ENCODE measurements at regions not wholly inside any gene's neighbourhood (a gene's known extent, or its start where the extent isn't known, plus 50 kb on each side); places are given as distances from the start of the nearest gene placed in this dataset.
"Not testable (repeated sequence)": the region's sequence is repeated elsewhere in the genome, so short reads cannot be mapped to it uniquely, and the experiment has no call there.

DNA sequence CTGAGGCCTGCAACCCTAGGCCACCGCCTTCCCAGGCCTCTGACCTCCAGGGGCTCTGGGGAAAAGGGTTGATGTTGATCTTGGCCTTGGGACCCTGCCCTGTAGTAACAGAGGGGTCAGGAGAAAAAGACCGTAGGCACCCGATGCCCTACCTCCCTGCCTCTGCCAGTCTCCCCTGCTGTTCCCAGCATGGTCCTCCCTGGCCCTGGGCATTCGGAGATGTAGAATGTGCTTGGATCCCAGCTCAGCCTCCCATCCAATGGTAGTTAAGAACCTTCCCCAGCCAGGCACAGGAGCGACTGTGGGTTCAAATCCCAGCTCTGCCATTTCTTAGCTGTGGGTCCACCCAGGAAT, 72.0 kb upstream of the TARDBP start:
- no peak for DNase-seq (ENCODE audit: low read depth in 2 of 2)

DNA sequence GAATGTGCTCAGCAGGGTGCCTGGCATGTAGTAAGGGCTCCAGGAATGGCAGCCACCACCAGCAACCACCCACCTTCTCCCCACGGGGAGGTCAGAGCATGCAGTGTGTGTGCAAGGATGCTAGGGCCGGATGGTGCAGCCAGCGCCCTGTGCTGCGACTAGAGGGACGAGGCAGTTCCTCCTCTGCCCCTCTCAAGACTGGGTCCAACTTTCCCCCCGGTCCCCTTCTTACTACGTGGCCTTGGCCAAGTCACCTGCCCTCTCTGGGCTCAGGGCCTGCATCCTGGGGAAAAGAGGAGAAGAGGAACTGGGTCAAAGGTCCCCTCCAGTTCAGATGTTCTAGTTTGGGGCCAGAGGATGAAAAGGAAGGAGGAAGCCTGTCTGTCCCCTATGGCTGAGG, 71.6 kb upstream of the TARDBP start:
- DNase-seq (ENCODE audit: low read depth in 2 of 2) = no peak

DNA sequence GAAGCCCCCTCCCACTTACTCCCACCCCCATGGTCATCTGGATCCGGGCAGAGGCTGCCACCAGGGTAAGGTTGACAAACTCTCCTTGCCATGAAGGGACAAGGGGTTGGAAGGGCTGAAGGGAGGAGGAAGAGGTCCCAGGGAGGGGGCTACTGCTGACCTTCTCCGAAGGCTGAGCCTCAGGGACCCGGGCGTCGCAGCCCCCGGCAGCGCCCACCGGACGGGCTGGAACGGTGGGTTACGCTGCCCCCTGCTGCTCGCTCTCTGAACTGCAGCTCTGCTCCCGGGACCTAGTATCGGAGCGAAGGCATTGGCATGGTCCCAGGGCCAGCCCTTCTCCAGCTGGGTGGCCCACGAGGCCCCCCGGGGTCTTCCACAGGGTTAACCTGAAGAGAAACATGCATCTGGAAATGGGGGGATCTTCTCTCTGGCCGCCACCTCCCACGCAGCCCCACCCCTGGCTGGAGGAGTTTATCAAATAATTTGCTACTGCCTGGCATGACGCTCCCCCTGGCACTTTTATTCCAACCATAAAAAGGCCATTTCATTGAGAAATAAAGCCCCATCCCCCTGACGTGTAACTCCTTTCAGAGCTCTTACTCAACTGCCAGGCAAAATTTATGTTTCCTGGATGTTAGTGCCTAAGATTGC, 70.4 kb upstream of the TARDBP start:
- peak; percentile 62 to 66 for DNase-seq (ENCODE audit: low read depth in 2 of 2)

DNA sequence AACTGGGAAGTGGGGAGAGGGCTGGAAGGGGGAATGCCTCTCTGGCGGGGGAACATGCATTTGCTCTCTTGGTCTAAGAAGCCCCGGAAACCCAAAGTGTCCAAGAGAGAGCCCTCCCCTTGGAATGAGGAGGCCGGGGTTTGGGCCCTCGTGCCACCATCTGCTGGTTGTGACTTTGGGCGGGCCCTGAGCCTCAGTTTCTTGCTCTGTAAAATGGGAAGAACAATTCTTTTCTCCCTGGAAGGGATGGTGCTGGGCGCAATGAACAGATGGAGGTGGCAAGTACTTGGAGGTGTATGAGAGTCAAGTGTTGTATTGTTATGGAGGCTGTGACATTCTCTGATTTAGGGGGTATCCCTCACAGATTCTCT, 69.9 kb upstream of the TARDBP start:
- no peak for DNase-seq (ENCODE audit: low read depth in 2 of 2)

DNA sequence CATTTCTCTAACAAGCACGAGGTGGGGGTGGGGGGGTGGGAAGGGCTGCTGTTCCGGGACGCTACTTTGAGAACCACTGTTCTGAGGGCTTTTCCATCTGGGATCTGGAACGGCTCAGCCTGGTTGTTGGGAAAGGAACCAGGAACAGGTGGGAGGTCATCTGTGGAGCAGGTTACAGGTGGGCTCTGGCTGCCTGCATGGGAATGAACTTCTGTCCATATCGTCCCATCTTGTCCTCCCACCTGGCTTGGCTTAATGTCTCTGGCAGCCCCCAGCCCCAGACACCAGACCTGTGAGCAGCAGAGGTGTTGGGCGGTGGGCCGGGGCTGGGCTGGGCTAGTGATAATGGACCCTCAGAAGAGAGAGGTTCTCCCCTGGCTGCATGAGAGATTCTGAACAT, 69.4 kb upstream of the TARDBP start:
- DNase-seq (ENCODE audit: low read depth in 2 of 2) = no peak

DNA sequence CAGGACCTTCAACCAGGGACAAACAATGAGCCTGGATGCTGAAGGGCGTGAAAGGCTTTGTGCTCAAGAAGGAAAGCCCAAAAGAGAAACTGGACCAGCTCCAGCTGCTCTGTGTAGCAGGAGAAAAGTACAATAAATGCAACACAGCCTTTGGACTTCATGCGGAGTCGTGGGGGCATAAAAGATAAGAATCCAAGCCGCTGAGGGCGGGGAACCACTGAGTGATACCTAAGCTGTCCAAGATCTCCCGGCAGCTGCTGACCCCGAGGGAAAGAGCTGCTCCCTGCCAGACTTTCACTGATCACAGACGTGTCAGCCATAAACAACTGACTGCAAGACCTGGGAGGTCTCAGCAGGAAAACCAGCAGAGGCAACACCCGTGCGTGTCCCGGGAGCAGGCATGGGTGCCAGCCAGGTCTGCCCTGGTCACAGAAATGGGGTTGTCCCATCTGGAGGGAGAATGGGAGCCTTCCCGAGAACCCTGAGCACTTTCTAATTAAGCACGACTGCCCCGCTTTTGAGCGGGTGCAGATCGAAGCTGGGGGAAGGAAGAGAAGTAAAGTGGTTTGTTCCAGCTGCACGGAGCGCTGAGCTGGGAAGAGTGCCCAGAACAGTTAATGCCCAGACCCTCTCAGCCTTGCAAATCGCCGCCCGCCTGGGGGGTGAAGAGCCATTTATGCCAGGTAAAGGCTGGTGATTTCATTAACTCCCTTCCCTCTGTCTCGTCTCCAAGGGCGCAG, 68.3 kb upstream of the TARDBP start:
- DNase-seq (ENCODE audit: low read depth in 2 of 2) = no peak

DNA sequence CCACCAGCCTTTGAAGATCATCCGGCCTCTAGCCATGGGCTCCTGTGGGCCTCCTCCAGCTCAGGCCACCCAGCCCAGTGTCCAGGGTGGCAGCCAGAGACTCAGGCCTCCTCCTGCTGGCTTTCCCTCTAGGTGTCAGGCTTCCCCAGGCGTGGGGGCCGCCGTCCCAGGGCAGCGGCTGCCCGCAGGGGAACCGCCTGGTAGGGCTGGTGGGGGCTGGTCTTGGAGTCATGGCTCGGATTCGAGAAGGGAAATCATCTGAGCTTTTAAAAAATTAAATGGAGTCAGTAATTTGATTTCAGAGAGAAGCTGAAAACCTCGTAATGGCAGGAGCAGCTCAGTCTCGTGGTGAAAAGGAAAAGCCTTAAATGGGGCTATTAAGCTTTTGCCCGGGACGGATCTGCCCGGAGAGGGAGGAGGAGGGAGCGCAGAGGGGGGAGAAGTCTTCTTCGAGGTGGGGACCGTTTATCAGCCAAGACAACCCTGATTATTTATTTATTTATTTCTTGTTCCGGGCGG, 66.4 kb upstream of the TARDBP start:
- no peak for DNase-seq (ENCODE audit: low read depth in 2 of 2)

DNA sequence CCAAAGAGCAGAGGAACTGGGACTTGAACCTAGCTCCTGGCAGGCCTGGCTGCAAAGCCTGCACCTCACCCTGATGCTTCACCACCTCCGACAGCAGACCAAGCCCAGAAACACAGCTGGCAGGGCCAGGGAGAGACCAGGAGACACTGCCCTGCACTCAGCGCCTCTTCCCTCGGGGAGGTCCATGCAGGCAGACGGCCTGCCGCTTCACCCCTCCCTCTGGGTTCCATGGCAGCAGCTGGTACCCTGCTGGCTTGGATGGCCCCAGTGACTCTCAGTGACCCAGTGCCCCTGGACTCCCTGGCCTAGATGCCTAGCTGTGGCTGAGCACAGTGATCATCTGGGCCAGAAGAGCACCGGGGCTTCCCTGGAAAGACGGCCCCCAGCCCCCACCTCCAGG, 65.3 kb upstream of the TARDBP start:
- DNase-seq (ENCODE audit: low read depth in 2 of 2) = no peak

DNA sequence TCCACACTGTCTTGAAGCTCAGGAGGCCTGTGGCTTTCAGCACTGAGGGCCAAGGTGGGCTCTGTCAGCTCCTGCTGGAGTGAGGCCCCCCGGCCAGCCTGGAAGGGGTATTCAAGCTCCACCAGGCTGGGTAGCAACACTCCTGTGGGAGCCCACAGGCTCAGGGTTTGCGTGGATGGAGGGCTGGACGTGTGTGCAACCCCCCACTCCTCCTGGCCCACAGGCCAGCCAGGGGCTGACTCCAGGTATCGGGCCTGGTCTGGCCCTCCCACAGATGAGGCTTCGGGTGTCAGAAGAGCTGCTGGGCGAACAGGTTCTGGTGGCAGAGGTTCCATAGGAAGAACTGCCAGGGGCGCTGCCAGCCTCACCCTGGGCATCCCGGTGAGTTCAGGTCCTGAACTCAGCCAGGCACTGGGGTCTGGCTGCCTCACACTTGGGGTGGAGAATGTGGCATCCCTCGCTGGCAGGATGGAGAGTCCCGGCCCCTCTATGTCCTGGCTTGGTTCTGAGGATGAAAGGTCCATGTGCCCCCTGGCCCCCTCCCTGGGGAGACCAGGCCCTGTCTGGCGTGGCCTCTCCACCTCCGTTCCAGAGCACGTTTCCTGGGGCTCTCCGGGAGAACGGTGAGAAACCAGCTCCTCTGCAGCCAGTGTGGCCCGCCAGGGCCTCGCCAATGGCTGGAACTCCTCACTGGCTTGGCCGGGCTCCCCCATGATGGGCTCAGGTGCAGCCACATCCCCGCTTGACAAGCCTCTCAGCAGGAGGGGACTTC, 64.6 kb upstream of the TARDBP start:
- no peak for DNase-seq (ENCODE audit: low read depth in 2 of 2)

DNA sequence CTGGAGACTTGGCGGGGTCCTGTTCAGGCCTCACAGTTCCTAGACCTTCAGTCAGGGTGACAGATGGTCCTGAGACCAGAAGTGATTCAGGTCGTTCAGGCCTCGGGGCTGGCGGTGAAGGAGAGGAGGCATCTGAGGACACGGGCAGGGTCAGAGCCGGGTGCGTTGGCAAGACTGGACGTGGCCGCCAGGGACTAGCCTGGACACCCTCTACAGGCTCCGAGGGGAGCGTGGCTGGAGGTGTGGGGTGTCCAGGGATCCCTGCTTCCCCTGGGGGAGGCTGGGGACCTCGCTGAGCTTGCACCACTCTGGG, 64.0 kb upstream of the TARDBP start:
- DNase-seq (ENCODE audit: low read depth in 2 of 2) = no peak

DNA sequence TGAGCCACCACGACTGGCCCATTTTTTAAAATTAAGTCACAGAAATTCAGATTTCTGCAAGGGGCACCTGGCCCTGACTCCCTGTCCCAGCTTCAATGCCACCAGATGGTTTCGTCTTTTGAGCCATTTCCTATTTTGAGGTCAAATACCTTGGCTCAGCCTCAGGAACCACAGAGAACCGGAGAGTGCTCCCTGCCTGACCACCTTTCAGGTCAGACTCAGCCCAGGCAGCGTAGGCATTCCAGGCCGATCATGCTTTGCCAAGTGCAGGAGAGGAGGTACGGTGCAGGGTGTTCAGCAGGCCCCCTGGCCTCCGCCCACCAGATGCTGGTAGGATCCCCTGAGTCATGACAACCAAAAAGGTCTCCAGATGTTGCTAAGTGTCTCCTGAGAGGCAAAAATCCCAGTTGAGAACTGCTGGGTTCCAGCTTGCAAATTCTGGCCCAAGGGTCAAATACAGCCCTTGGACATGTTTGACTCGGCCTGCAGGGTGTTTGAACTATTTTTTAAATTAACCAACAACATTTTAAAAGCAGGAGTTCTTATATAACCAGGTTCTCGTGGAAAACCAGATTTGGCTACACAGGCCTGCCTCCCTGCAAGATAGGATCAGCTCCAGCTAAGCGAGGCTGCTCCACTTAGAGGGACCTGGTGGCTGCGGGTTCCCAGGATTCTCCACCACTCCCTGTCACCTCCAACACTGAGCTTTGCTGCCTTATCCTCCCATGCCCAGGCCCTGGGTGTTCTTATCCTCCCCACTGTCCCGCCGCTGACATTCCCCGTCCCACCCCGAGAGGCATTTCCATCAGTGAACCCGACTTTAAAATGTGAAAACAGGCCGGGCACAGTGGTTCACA, 61.9 kb upstream of the TARDBP start:
- no peak for DNase-seq (ENCODE audit: low read depth in 2 of 2)

DNA sequence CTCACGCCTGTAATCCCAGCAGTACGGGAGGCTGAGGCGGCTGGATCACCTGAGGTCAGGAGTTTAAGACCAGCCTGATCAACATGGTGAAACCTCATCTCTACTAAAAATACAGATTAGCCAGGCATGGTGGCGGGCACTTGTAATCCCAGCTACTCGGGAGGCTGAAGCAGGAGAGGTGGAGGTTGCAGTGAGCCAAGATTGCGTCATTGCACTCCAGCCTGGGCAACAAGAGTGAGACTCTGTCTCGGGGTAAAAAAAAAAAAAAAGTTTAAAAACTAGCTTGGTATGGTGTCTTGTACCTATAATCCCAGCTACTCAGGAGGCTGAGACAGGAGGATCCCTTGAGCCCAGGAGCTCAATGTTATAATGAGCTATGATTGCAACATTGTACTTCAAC, 61.2 kb upstream of the TARDBP start:
- DNase-seq (ENCODE audit: low read depth in 2 of 2) = not testable (repeated sequence)

DNA sequence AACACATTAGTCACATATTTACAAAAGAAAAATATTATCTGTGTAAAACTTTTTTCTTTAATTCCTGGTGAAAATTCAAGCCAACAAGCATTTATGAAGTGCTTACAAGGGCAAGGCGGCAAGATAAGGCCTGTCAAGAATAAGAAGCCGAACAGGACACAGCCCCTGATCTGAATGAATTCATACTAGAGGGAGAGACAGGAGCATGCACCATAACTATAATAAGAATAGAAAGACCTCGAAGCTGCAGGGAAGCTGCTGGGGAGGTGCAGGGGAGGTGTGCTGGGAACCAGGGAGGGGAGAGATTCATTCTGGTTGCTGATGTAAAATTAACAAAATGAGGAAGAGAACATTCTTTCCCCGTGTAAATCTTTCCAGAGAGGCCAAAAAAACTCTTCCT, 60.5 kb upstream of the TARDBP start:
- no peak for DNase-seq (ENCODE audit: low read depth in 2 of 2)

DNA sequence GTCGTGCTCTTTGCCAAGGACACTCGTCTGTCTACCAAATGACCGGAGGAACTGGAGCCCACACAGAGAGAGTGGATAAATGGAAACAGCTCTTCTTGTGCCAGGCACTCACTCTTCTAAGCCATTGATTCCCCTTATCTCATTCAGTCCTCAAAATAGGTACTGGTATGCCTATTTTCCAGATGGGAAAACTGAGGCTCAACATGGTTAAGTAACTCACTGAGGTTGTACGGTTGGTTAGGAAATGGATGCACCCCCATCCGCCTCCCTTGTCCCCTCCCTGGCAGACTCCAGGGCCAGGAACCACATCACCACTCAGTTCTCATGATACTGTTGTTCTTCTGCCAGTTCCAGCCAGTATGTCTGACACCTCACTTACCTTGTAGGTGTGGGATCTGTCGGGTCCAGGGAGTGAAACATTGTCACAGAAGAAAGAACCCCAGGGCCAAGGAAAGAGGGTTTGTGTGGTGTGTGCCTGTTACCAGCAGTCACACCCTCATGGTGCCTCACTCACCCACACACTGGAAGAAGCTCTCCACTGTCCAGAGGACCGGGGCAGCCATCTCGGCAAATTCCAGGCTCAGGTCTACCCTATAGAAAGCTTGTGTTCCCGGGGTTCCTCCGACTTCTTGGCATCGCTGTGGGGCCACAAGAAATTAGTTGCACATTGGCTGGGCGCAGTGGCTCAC, 58.8 kb upstream of the TARDBP start:
- DNase-seq (ENCODE audit: low read depth in 2 of 2) = no peak

DNA sequence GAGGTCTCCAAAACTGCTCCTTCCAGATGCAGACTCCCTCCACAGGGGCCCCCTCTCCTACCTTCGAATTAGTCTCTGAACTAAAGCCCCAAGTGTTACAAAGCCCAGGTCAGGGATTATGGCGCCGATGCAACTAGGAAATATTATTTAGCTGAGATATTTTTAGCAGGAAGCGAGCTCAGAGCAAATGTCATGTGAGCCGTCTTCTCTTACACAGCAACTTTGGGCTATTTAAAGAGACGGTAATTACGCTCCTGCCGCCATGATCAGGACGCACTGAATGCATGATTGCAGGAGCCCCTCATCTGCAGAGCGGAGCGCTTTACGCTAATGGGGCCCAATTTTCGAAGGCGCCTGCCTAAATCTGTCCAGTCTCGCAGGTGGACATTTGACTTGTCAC, 55.3 kb upstream of the TARDBP start:
- DNase-seq (ENCODE audit: low read depth in 2 of 2) = no peak

DNA sequence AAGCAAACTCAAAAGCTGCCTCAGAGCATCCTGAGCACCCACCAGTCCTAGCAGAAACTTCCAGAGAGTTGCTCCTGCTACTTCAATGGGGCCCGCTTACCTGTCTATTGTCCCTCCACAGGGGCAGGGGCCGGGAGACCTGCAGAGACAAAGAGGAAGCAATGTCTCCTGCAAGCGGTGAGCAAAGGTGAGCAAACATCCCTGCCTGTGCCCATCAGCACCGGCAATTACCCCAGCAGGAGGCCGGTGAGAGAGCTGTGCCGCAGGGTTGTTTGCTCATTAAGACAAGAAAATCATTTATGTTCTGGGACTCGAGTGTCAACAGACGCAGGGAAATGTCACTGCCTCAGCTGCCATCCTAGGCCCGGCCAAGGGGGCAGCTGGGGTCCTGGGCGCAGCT, 53.8 kb upstream of the TARDBP start:
- no peak for DNase-seq (ENCODE audit: low read depth in 2 of 2)

DNA sequence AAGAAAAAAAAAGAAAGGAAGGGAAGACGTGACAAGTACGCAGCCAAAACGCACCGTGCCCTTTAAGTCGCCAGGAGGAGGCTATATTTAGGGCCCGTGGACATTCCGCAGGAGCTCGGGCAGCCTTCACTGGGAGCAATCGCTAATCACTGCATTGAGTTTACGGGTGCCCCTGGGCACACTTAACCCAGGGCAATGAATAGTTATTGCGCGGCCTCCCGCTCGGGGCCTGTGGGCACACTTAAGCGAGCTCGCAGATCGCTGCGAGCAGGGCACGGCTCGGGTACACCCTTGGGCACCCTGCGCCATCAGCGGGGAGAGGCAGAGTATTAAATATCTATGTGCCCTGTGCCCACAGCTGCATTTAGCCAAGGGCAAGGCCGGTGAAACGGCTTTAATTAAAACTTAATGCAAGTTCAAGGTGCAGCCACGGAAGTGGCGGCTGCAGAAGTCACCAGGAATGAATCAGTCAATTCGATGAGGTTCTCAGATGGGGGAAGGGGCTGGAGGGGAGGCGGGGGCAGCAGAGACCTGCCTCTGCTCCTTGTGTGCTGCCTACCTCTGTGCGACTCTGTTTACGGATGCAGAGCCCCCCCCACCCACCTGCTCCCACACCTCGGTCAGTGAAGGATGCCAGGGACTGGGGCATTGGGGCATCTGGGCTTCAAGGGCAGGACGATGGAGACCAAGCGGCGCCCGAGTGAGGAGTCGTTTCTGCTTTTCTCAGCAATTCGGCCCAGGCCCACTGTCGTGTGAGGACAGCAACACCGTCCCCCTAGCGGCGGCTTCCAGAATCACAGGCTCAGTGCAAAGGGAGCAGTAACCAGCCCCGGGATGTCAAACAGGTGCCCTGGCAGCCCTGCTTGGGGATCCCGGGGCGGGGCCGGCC, 51.8 kb upstream of the TARDBP start:
- DNase-seq (ENCODE audit: low read depth in 2 of 2) = peak; percentile 77 to 83

DNA sequence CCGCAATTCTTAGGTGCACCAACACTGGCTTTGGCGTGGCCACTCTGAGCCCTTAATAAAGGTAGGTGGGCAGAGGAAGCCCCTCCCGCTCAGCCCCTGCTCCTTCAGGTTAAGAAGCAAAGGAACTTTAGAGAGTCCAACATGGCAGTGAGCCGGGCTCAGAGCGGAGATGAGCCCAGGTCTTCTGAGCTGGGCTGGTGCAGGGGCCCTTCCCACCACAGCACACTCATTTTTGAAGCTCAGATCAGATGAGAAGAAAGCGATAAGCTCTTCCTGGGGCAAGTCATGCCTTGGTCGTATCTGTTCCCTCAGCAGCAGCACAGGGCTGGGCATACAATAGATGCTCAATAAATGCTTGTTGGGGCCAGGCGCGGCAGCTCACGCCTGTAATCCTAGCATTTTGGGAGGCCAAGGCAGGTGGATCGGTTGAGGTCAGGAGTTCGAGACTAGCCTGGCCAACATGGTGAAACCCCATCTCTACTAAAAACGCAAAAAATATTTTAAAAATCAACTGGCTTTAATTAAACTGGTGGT, 51.1 kb upstream of the TARDBP start:
- DNase-seq (ENCODE audit: low read depth in 2 of 2) = no peak

DNA sequence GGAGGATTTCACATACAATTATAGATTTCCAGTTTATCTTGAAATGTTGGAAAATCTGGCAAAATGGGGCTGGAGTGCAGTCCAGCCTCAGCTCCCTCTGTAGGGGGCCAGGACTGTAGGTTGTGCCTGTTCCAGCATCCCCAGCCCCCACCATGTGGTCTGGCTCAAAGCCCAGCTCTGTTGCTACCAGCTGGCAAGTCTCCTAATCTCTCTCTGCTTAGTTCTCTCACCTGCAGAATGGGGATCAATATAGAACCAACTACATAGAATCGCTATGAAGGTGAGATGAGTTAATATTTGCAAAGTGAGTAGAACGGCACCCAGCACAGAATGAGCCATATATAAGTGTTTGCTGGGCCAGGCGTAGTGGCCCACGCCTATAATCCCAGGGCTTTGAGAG, 50.0 kb upstream of the TARDBP start:
- DNase-seq (ENCODE audit: low read depth in 2 of 2) = no peak
